Natural killer cell (primary cell): ENCODE measurements at regions not wholly inside any gene's neighbourhood (a gene's known extent, or its start where the extent isn't known, plus 50 kb on each side); places are given as distances from the start of the nearest gene placed in this dataset.

Source experiments
- ATAC-seq, 3 donors: fragments of 150-1000 bp in 2 of 3; fragments of 200-7000 bp in 1 of 3; cut with Tn5 transposase; 1 replicate in 1 of 3; 2 replicates in 2 of 3; pipeline ENCODE4 v1.10.0; 2021; ENCODE audit warnings: mild to moderate bottlenecking in 2 of 3, moderate library complexity in 2 of 3
- DNase-seq, 2 donors: peaks; one replicate each; pipeline versions ENCODE4 v3.0.0 to v3.0.0-alpha.2; 2013 to 2021; ENCODE audit warnings: mixed read lengths in 1 of 2
- H3K27ac ChIP-seq: one replicate; pipeline ENCODE4 v1.5.1; 2013; ENCODE audit warnings: mild to moderate bottlenecking, low read length
- H3K27me3 ChIP-seq: one replicate; pipeline ENCODE4 v1.6.1; 2013; ENCODE audit warnings: low read length; ENCODE audit not compliant: control insufficient read depth, insufficient read depth
- H3K36me3 ChIP-seq: one replicate; pipeline ENCODE4 v1.6.1; 2013; ENCODE audit warnings: low read length; ENCODE audit not compliant: control insufficient read depth, insufficient read depth
- H3K4me1 ChIP-seq: one replicate; pipeline ENCODE4 v1.6.1; 2013; ENCODE audit warnings: low read length; ENCODE audit not compliant: control insufficient read depth, insufficient read depth
- H3K4me3 ChIP-seq: one replicate; pipeline ENCODE4 v1.5.1; 2013; ENCODE audit warnings: low read length
- H3K9me3 ChIP-seq: one replicate; pipeline ENCODE4 v1.6.1; 2013; ENCODE audit warnings: low read length; ENCODE audit not compliant: control insufficient read depth, insufficient read depth
- H3K27ac Mint-ChIP-seq, 2 donors: one replicate each; pipeline ENCODE4 v1.8.0; 2022; ENCODE audit warnings: mild to moderate bottlenecking in 2 of 2, mixed read lengths in 2 of 2, moderate library complexity in 1 of 2
- H3K27me3 Mint-ChIP-seq, 2 donors: one replicate each; pipeline ENCODE4 v1.8.0; 2022; ENCODE audit warnings: low read depth in 2 of 2, mixed read lengths in 2 of 2
- H3K36me3 Mint-ChIP-seq: one replicate; pipeline ENCODE4 v1.8.0; 2022; ENCODE audit warnings: mixed read lengths
- H3K4me1 Mint-ChIP-seq, 2 donors: one replicate each; pipeline ENCODE4 v1.8.0; 2022; ENCODE audit warnings: mixed read lengths in 2 of 2
- H3K4me3 Mint-ChIP-seq: one replicate; pipeline ENCODE4 v1.8.0; 2022; ENCODE audit warnings: mild to moderate bottlenecking, moderate library complexity, mixed read lengths
- H3K9me3 Mint-ChIP-seq, 2 donors: one replicate each; pipeline ENCODE4 v1.8.0; 2022; ENCODE audit warnings: mixed read lengths in 2 of 2
- WGBS: methylation state at CpG from one replicate; pipeline ENCODE4 v1.1.7; 2013; ENCODE audit warnings: missing lambda C conversion rate; ENCODE audit not compliant: insufficient coverage; 5-methylcytosine and 5-hydroxymethylcytosine counted together
- intact Hi-C: fragments of 100-400 bp; cut with micrococcal nuclease; formaldehyde crosslinking; loops from one replicate; pipeline ENCODE4 v1.14.2; 2022
- TF ChIP-seq, protein P1 (sequence below): fragments of 200-600 bp; IDR thresholded peaks from one replicate; pipeline ENCODE4 v1.8.0; 2022; ENCODE audit warnings: antibody characterized with exemption

- Histone ChIP-seq H3K4me3 (no peak overlapping the region), H3K4me1 (peaks cover 9% of the 10 kb centered on the region), H3K27ac (no peak overlapping the region), H3K36me3 (no peaks in the 10 kb centered on the region), H3K9me3 (no peaks in the 10 kb centered on the region), H3K27me3 (no peaks in the 10 kb centered on the region)
- DNase-seq, result no peak
- 60% methylated on average over 8 of the region's 12 CpGs for WGBS
- H3K27me3 Mint-ChIP-seq, result peaks cover 21 to 42% of the 10 kb centered on the region in 2 donors
- no peak for ATAC-seq
- peaks cover 6% of the 10 kb centered on the region for H3K36me3 Mint-ChIP-seq
- H3K4me3 Mint-ChIP-seq, result no peak overlapping the region
- intact Hi-C loops, result no loop called here
- H3K4me1 Mint-ChIP-seq, result peaks cover 1 to 4% of the 10 kb centered on the region in 2 donors
- TF ChIP-seq, protein P1, sequence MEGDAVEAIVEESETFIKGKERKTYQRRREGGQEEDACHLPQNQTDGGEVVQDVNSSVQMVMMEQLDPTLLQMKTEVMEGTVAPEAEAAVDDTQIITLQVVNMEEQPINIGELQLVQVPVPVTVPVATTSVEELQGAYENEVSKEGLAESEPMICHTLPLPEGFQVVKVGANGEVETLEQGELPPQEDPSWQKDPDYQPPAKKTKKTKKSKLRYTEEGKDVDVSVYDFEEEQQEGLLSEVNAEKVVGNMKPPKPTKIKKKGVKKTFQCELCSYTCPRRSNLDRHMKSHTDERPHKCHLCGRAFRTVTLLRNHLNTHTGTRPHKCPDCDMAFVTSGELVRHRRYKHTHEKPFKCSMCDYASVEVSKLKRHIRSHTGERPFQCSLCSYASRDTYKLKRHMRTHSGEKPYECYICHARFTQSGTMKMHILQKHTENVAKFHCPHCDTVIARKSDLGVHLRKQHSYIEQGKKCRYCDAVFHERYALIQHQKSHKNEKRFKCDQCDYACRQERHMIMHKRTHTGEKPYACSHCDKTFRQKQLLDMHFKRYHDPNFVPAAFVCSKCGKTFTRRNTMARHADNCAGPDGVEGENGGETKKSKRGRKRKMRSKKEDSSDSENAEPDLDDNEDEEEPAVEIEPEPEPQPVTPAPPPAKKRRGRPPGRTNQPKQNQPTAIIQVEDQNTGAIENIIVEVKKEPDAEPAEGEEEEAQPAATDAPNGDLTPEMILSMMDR, result no peak
- no peaks in the 10 kb centered on the region for H3K9me3 Mint-ChIP-seq
- no peak overlapping the region for H3K27ac Mint-ChIP-seq
Observed at GRCh38 chr2:415986-416610, 128.2 kb upstream of the ALKAL2 start.

- Mint-ChIP-seq H3K9me3 (peaks cover 3 to 14% of the 10 kb centered on the region in 2 donors), H3K27me3 (peaks cover 16 to 24% of the 10 kb centered on the region in 2 donors), H3K36me3 (peaks cover 14% of the 10 kb centered on the region), H3K4me1 (peaks cover 0 to 12% of the 10 kb centered on the region in 2 donors), H3K27ac (no peak overlapping the region), H3K4me3 (no peak overlapping the region)
- intact Hi-C loops, result no loop called here
- WGBS, result 80% methylated on average over 4 of the region's 4 CpGs
- Histone ChIP-seq H3K27me3 (no peaks in the 10 kb centered on the region), H3K27ac (no peak overlapping the region), H3K36me3 (no peaks in the 10 kb centered on the region), H3K4me1 (no peaks in the 10 kb centered on the region), H3K4me3 (no peak overlapping the region), H3K9me3 (peaks cover 3% of the 10 kb centered on the region)
- DNase-seq (no peak), ATAC-seq (peak in 1 of 3 donors; percentile 32)
- TF ChIP-seq, protein P1, result no peak
Observed at GRCh38 chr2:409523-409922, 121.6 kb upstream of the ALKAL2 start.

GRCh38 chr2:407630-408029 is 119.7 kb upstream of the ALKAL2 start:
- WGBS, result 83% methylated on average over 9 of the region's 9 CpGs
- TF ChIP-seq, protein P1, result no peak
- Mint-ChIP-seq H3K27ac (no peak overlapping the region), H3K9me3 (peaks cover 6 to 16% of the 10 kb centered on the region in 2 donors), H3K4me1 (peaks cover 14 to 20% of the 10 kb centered on the region in 2 donors), H3K4me3 (no peak overlapping the region), H3K27me3 (peaks cover 9 to 10% of the 10 kb centered on the region in 2 donors), H3K36me3 (peaks cover 13% of the 10 kb centered on the region)
- peaks cover 7% of the 10 kb centered on the region for H3K4me1 ChIP-seq
- peaks cover 12% of the 10 kb centered on the region for H3K9me3 ChIP-seq
- intact Hi-C loops, result no loop called here
- H3K27me3 ChIP-seq, result no peaks in the 10 kb centered on the region
- ATAC-seq (no peak), DNase-seq (no peak)
- no peaks in the 10 kb centered on the region for H3K36me3 ChIP-seq
- H3K27ac ChIP-seq, result no peak overlapping the region
- H3K4me3 ChIP-seq, result no peak overlapping the region

GRCh38 chr2:406876-407275 is 119.0 kb upstream of the ALKAL2 start:
- H3K27me3 ChIP-seq, result no peaks in the 10 kb centered on the region

More at GRCh38 chr2:406876-407275, 119.0 kb upstream of the ALKAL2 start:
- H3K4me3 ChIP-seq, result no peak overlapping the region
- ATAC-seq (no peak), DNase-seq (no peak)
- TF ChIP-seq, protein P1, result no peak
- H3K9me3 ChIP-seq, result peaks cover 12% of the 10 kb centered on the region
- H3K9me3 Mint-ChIP-seq, result peaks cover 6 to 16% of the 10 kb centered on the region in 2 donors
- no peak overlapping the region for H3K4me3 Mint-ChIP-seq
- intact Hi-C loops, result no loop called here
- H3K27ac Mint-ChIP-seq, result no peak overlapping the region
- peaks cover 2 to 10% of the 10 kb centered on the region in 2 donors for H3K27me3 Mint-ChIP-seq
- peaks cover 14 to 20% of the 10 kb centered on the region in 2 donors for H3K4me1 Mint-ChIP-seq
- H3K36me3 ChIP-seq, result no peaks in the 10 kb centered on the region
- no peak overlapping the region for H3K27ac ChIP-seq
- WGBS, result 88% methylated on average over 4 of the region's 4 CpGs
- peaks cover 13% of the 10 kb centered on the region for H3K36me3 Mint-ChIP-seq
- peaks cover 7% of the 10 kb centered on the region for H3K4me1 ChIP-seq
